SKM-1 treated with dmso at 0.1 percent for 144 hours (cell line): ENCODE measurements at regions not wholly inside any gene's neighbourhood (a gene's known extent, or its start where the extent isn't known, plus 50 kb on each side); places are given as distances from the start of the nearest gene placed in this dataset.

Source experiments
- DNase-seq: peaks from one replicate; lab custom pipeline; 2025; ENCODE audit not compliant: unreplicated experiment; lab: John Stamatoyannopoulos, UW

- peak; percentile 35 for DNase-seq
Measured at GRCh38 chr7:140242057-140243031, 65.6 kb upstream of the KDM7A start.

DNA sequence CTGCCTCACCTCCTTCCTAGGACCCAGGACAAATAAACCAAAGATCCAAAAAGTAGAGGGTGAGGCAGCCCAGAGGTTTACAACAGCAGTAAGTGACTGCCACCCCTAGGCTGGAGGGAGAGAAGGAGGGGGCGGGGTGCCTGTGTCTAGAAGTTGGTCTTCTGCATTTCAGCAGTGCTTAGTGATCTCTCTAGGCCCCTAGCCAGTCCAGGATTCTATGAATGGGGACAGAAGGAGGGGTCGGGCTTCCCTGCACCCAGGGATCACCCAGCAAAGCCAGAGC is 62.8 kb upstream of the KDM7A start:
- DNase-seq: no peak

- DNase-seq: no peak
Measured at GRCh38 chr7:140238778-140239652, 62.2 kb upstream of the KDM7A start.

GRCh38 chr7:140237390-140237789 is 60.6 kb upstream of the KDM7A start:
- DNase-seq: no peak

GRCh38 chr7:140236626-140237025 is 59.8 kb upstream of the KDM7A start:
- DNase-seq: no peak

- no peak for DNase-seq
Measured at GRCh38 chr7:140235114-140235513, 58.3 kb upstream of the KDM7A start.

GRCh38 chr7:140232957-140233917 is 56.5 kb upstream of the KDM7A start:
- no peak for DNase-seq

DNA sequence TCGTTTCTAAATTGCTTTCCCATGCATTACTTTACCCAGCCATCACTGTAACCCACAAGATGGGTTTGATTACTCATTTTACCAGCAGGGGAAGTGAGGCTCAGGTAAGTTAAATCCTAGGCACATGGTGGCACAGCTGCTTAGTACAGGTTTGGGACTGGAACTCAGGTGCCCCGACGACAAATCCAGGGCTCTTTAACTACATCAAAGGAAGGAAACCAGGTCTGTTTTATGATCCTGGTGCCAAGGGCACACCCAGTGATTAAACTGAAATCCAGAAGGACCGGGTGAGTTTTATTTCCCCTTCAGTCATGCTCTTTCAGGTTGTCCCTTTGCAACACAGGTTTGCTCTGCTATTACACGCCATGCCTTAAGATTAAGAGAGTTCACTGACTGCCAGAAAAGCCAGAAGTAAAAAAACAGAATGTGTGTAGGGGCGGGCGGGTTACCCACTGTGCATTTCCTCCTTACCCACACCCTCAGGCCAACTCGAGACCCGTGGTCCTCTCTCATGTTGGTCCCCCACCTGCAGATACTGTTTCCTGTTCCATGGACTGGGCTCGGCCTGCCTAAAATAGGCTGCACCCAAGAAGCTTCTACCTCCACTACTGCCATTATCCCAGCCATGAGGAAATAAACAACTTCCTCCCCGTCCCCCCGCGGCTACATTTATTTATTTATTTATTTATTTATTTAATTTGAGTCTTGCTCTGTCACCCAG is 55.1 kb upstream of the KDM7A start:
- DNase-seq: no peak

GRCh38 chr7:140230861-140231770 is 54.3 kb upstream of the KDM7A start:
- no peak for DNase-seq

GRCh38 chr7:140230516-140230860 is 53.7 kb upstream of the KDM7A start:
- DNase-seq: no peak

DNA sequence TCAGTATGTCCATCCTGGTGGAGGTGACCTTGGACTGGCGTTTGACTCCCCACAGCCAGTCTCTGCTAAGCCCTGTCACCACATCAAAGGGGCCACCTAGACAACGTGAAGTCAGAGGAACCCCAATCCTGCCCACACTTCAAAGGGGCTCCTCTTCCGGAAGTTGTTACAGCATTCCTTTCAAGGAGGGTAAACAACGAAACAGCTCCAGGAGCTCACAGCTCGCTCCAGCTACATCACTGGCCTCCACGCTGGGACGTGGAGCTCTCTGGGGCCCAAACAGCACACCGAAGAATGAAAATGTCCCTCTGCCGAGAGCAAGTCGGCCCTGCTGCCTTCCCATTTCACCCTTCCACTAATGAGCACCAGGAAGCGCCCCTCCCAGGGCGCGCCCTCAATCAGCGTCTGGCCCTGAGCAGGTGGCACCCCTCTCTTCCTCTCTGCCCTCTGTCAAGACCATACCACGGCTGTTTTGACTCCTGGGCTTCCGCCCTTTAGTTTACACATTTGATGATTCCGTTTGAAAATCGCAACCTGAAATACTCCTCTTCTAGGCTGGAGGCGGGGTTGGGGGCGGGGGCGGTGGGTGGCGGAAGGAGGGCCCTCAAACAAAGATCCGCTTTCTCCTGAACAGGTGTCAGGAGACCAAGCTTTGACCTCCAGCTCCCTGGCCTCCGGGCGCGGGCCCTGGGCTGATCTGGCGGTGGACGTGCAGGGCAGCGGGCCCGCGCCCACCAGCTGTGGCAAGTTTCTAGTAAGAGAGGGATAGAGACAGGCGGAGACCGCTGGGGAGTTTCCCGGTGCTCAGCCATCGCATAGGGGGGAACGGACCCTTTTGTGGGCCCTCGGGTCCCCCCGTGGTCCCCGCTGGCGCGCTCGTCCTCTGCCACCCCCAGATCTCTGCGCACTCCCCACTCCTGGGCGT is 53.1 kb upstream of the KDM7A start:
- no peak for DNase-seq

GRCh38 chr7:140229101-140229525 is 52.3 kb upstream of the KDM7A start:
- no peak for DNase-seq
